GM12875 (cell line): ENCODE measurements at regions not wholly inside any gene's neighbourhood (a gene's known extent, or its start where the extent isn't known, plus 50 kb on each side); places are given as distances from the start of the nearest gene placed in this dataset.

Source experiments
- H3K4me3 ChIP-seq: one replicate; pipeline ENCODE4 v1.5.1; 2011; ENCODE audit warnings: low read depth, low read length, control low read depth
- TF ChIP-seq, protein P1 (sequence below): IDR thresholded peaks from 2 replicates; pipeline ENCODE4 v1.5.1; 2011; ENCODE audit warnings: low read depth, mild to moderate bottlenecking, control low read depth, inconsistent platforms, low read length, moderate library complexity, borderline replicate concordance; ENCODE audit not compliant: insufficient read depth

DNA sequence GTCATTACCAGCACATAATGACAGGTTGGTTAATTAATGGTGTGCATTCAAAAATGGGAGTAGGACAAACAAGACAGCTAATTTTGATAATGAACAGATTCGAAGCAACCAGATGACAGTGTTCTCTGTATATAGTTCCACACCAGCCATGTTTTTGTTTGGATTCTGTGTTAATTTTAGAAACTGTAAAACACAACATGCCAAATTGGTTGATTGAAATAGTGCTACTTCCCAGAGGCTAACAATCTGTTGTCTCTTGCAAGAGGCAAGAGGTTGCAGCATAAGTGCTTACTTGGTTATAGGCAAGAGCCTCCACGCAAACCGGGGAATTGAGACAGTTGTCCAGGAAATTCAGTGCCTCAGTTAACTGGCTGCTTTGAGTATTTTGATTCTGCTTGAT, 170.2 kb upstream of the HABP2 start:
- no peak overlapping the region for H3K4me3 ChIP-seq
- TF ChIP-seq, protein P1, sequence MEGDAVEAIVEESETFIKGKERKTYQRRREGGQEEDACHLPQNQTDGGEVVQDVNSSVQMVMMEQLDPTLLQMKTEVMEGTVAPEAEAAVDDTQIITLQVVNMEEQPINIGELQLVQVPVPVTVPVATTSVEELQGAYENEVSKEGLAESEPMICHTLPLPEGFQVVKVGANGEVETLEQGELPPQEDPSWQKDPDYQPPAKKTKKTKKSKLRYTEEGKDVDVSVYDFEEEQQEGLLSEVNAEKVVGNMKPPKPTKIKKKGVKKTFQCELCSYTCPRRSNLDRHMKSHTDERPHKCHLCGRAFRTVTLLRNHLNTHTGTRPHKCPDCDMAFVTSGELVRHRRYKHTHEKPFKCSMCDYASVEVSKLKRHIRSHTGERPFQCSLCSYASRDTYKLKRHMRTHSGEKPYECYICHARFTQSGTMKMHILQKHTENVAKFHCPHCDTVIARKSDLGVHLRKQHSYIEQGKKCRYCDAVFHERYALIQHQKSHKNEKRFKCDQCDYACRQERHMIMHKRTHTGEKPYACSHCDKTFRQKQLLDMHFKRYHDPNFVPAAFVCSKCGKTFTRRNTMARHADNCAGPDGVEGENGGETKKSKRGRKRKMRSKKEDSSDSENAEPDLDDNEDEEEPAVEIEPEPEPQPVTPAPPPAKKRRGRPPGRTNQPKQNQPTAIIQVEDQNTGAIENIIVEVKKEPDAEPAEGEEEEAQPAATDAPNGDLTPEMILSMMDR = no peak

DNA sequence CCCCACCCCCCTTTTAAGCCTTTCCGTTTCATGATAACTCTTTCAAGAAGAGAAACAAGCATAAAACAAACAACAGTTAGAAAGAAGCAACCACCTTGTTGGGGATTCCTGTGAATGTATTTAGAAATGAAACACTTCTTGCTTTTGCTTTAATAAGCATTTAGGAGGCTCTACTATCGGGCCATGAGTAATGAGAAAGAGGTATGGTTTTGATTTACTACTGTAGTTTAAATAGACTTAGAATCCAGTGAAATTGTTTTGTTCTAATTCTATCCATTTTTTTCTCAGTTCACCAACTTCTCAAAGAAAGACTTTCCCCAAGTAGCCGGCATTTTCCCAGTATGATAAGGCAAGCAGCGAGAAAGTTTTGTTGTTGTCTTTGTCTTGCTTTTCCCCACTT, 168.7 kb upstream of the HABP2 start:
- TF ChIP-seq, protein P1 = no peak
- H3K4me3 ChIP-seq = no peak overlapping the region

DNA sequence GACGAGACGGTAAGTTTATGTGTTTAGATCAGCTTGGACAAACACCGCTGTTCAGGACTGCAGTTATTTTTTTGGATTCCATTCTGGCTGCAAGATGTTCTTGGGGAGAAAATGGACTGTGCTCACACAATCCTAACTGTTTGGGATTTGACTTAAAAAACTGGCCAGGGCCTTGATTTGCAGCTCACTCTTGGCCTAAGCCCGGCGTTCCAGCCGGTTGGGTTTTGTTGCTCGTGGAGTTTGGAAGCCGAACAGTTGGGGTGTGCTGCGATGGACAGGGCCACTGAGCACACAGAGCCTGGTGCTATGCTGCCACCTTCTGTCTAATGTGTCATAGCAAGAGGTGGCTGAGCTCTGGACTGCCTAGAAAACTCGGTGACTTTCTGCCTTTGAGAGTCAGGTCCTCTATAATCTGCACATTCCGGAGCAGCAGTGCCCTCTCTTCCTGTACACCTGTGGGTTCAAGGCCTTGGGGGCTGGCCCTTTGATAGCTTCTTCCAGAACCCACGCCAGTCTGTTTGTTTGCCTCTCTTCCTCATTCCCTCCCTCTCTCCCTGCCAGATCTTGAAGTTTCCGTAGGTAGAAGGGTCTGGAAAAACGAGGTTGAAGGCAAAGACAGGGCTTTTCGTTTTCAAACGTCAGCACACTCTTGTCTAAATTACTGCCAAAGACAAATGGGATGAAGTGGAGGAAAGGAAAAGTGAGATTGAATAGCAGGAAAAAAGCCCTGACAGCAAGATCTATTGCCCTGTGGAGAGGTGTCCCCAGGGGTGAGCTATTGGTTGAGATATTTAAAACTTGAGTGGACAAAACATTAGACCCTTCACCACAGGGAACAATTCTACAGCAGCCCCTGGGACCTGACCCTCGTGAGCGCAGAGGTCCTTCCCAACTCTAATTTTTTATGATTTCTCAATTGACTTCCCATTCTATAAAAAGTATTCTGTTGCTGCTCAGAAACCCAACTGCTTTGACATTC, 167.5 kb upstream of the HABP2 start:
- TF ChIP-seq, protein P1 = peak; percentile 82
- no peak overlapping the region for H3K4me3 ChIP-seq

DNA sequence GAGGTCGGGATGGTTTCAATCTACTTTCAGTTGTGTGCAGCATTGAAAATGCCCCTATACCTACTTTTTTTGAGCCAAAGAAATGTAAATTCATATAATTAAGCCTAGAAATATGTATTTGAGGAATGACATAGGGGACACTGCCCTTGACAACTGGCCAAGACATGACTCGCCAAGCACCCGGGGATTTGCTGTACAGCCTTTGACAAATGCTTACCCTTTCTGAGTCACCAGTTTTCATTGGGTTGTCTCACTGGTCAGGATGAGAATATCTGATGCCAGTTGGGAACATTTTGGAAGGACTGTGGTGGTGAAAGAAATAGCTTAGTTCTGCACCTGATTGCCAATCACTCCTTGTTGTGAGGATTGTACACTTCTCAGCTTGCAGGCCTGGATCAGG, 166.8 kb upstream of the HABP2 start:
- TF ChIP-seq, protein P1 = no peak
- H3K4me3 ChIP-seq = no peak overlapping the region

DNA sequence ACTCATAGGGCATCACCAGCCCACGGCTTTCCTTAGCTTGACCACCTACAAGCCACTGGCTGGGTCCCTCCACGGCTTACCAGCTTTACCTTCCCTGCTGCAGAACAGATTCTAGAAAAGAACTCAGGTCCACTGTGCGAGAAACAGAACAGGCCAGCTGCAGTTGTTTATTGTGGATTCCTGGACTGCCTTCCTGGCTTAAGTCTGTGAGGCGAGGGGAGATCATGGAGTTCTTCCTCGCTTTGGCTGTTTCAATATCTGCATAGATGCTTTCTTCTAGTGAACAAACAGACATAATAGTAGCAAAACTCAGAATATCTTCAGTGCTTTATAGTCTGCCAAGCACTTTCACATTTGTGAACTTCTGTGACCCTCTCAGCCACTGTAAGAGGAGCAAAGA, 162.9 kb upstream of the HABP2 start:
- TF ChIP-seq, protein P1 = no peak

DNA sequence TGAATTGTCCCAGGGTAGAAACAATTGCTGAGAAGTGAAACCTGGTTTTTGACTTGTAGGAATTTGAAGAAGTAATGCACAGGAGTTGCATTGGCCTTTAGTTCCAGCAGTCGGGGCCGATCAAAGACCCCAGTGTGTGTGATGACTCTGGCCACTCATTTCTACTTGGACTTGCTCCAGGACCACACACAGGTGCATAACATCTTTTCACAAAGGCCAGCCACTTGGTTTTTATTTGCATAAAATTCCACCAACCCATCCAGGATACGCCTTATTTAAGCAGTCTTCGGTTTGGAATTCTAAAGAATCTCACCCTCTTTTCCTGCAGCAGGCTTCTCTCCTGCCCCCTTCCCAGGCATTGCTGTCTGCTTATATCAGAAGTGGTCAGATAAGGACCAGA, 162.0 kb upstream of the HABP2 start:
- TF ChIP-seq, protein P1 = no peak
- no peak overlapping the region for H3K4me3 ChIP-seq

More for the DNA sequence above, 162.9 kb upstream of the HABP2 start:
- H3K4me3 ChIP-seq = no peak overlapping the region

DNA sequence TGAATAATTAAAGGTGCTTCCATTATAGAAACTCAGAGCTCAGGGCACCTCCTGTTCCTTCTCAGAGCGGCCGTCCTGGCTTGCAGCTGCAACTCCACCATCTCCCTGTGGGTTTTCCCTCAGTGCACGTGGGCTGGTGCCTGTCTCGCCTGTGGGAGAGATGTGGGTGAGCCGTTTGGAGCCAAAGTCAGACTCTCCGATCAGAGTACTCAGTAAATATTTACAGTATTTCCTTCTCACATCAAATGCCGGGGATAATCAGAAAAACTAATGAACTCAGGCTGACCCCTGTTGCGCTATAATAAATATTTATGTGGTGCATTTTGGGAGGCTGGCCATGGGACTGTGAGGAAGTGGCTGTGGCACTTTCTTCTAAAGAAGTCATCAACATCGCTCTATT, 155.8 kb upstream of the HABP2 start:
- TF ChIP-seq, protein P1 = no peak
- H3K4me3 ChIP-seq = no peak overlapping the region
